SK-N-SH treated with all-trans-retinoic acid at 6 μM for 48 hours (cell line): ENCODE measurements at regions not wholly inside any gene's neighbourhood (a gene's known extent, or its start where the extent isn't known, plus 50 kb on each side); places are given as distances from the start of the nearest gene placed in this dataset.

Experiments used
- ATAC-seq: fragments of 200-7000 bp; cut with Tn5 transposase; 3 replicates; pipeline ENCODE4 v1.9.1; 2020; ENCODE audit warnings: mild to moderate bottlenecking, moderate library complexity
- ARNTL ChIP-seq: fragments of 450-650 bp; formaldehyde crosslinking; IDR thresholded peaks from 2 replicates; pipeline ENCODE4 v1.5.0; 2020; ENCODE audit warnings: low read depth, mild to moderate bottlenecking, moderate library complexity, borderline replicate concordance
- BACH2 ChIP-seq: fragments of 250-450 bp; sonication (Bioruptor Pico); IDR thresholded peaks from 2 replicates; pipeline ENCODE4 v1.9.0; 2021; ENCODE audit warnings: mild to moderate bottlenecking, borderline replicate concordance
- CREB5 ChIP-seq: fragments of 250-450 bp; sonication (Bioruptor Pico); IDR thresholded peaks from 2 replicates; pipeline ENCODE4 v1.5.1; 2020; ENCODE audit warnings: low read depth, mild to moderate bottlenecking, moderate library complexity
- ESRRG ChIP-seq: fragments of 250-450 bp; sonication (Bioruptor Pico); IDR thresholded peaks from 2 replicates; pipeline ENCODE4 v1.6.1; 2021; ENCODE audit warnings: mild to moderate bottlenecking
- ISL1 ChIP-seq: fragments of 250-450 bp; sonication (Bioruptor Pico); IDR thresholded peaks from 2 replicates; pipeline ENCODE4 v2.1.2; 2022; ENCODE audit warnings: mild to moderate bottlenecking, moderate library complexity
- OSR1 ChIP-seq: fragments of 250-450 bp; sonication (Bioruptor Pico); IDR thresholded peaks from 2 replicates; pipeline ENCODE4 v1.8.0; 2022; ENCODE audit warnings: moderate library complexity, mild to moderate bottlenecking, inconsistent platforms
- PPARA ChIP-seq: fragments of 250-450 bp; sonication (Bioruptor Pico); IDR thresholded peaks from 2 replicates; pipeline ENCODE4 v1.5.0; 2020; ENCODE audit warnings: mild to moderate bottlenecking, borderline replicate concordance
- RARB ChIP-seq: fragments of 250-450 bp; sonication (Bioruptor Pico); IDR thresholded peaks from 2 replicates; pipeline ENCODE4 v1.8.0; 2021; ENCODE audit warnings: mild to moderate bottlenecking, moderate library complexity
- SNAI2 ChIP-seq: fragments of 250-450 bp; sonication (Bioruptor Pico); IDR thresholded peaks from 2 replicates; pipeline ENCODE4 v1.5.0; 2020; ENCODE audit warnings: mild to moderate bottlenecking, moderate library complexity
- TCF4 ChIP-seq: fragments of 250-450 bp; sonication (Bioruptor Pico); IDR thresholded peaks from 2 replicates; pipeline ENCODE4 v1.8.0; 2021; ENCODE audit warnings: mild to moderate bottlenecking, moderate library complexity, borderline replicate concordance
- ZC3H10 ChIP-seq: fragments of 250-450 bp; sonication (Bioruptor Pico); IDR thresholded peaks from 2 replicates; pipeline ENCODE4 v1.5.1; 2021; ENCODE audit warnings: mild to moderate bottlenecking, moderate library complexity
- ZFP3 ChIP-seq: fragments of 250-450 bp; sonication (Bioruptor Pico); IDR thresholded peaks from 2 replicates; pipeline ENCODE4 v1.5.0; 2020; ENCODE audit warnings: mild to moderate bottlenecking, moderate library complexity
- ZFP30 ChIP-seq: fragments of 450-650 bp; formaldehyde crosslinking; IDR thresholded peaks from 2 replicates; pipeline ENCODE4 v1.5.0; 2022; ENCODE audit warnings: mild to moderate bottlenecking, moderate library complexity
- ZNF565 ChIP-seq: fragments of 450-650 bp; formaldehyde crosslinking; conservative IDR thresholded peaks from 2 replicates; pipeline ENCODE4 v1.5.0; 2020; ENCODE audit warnings: low read depth, mild to moderate bottlenecking, moderate library complexity
- TF ChIP-seq, protein P1 (sequence below): fragments of 250-450 bp; sonication (Bioruptor Pico); IDR thresholded peaks from 2 replicates; pipeline ENCODE4 v1.5.0; 2020; ENCODE audit warnings: mild to moderate bottlenecking, moderate library complexity
- TF ChIP-seq, protein P2 (sequence below): fragments of 250-450 bp; sonication (Bioruptor Pico); IDR thresholded peaks from 2 replicates; pipeline ENCODE4 v1.5.1; 2021; ENCODE audit warnings: mild to moderate bottlenecking, moderate library complexity
- TF ChIP-seq, protein P3 (sequence below): fragments of 250-450 bp; sonication (Bioruptor Pico); IDR thresholded peaks from 2 replicates; pipeline ENCODE4 v1.8.0; 2020; ENCODE audit warnings: mild to moderate bottlenecking, moderate library complexity, borderline replicate concordance

DNA sequence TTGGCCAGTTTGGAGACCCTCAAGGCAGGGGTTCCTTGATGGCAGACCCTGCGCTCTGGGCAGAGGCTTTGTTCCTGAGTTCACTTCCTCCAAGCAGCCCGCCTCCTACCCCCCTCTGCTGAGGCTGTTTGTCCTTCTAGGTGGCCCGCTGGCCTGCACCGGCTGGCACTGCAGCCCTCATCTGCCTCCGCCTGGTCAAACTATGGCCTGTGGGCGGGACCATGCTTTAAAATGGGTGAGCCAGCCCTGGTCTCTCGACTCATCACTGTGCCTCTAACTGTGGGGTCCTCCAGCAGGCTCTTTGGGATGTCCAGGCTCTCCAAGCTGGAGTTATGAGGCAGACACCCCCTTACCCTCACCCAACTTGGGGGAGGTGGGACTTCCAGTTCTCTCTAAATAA is 78.9 kb upstream of the SLC22A11 start (continued):
- TF ChIP-seq, protein P1, sequence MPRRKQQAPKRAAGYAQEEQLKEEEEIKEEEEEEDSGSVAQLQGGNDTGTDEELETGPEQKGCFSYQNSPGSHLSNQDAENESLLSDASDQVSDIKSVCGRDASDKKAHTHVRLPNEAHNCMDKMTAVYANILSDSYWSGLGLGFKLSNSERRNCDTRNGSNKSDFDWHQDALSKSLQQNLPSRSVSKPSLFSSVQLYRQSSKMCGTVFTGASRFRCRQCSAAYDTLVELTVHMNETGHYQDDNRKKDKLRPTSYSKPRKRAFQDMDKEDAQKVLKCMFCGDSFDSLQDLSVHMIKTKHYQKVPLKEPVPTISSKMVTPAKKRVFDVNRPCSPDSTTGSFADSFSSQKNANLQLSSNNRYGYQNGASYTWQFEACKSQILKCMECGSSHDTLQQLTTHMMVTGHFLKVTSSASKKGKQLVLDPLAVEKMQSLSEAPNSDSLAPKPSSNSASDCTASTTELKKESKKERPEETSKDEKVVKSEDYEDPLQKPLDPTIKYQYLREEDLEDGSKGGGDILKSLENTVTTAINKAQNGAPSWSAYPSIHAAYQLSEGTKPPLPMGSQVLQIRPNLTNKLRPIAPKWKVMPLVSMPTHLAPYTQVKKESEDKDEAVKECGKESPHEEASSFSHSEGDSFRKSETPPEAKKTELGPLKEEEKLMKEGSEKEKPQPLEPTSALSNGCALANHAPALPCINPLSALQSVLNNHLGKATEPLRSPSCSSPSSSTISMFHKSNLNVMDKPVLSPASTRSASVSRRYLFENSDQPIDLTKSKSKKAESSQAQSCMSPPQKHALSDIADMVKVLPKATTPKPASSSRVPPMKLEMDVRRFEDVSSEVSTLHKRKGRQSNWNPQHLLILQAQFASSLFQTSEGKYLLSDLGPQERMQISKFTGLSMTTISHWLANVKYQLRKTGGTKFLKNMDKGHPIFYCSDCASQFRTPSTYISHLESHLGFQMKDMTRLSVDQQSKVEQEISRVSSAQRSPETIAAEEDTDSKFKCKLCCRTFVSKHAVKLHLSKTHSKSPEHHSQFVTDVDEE (CRISPR knock-in tag): no peak
- no peak for TF ChIP-seq SNAI2
- no peak for TF ChIP-seq OSR1 (CRISPR knock-in tag)
- TF ChIP-seq ISL1: no peak

- no peak for ATAC-seq
- no peak for TF ChIP-seq ZC3H10 (CRISPR knock-in tag)
- TF ChIP-seq BACH2 (CRISPR knock-in tag): no peak
- TF ChIP-seq, all 23 proteins: peak for 0
These were observed 78.1 kb upstream of the SLC22A11 start for GRCh38 chr11:64477675-64478074.

DNA sequence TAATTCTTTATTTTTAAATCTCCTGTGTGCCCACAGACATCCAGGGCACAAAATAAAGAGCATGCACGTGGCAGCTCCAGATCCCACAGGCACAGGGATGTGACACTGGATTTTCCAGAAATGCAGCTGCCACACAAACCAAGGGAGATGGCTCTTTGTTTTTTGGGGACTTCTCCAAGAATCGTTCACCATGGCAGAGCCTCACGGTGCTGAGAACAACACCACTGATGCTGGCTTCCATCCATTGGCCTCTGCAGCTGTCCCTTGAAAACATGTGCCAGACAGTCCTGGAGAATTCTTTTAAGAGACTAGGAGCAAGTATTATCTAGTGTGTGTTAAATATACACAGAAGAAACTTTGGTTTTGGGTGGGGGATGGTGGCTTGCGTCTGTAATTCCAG is 73.2 kb upstream of the SLC22A11 start:
- no peak for ATAC-seq
- no peak for TF ChIP-seq SNAI2
- no peak for TF ChIP-seq PPARA
- TF ChIP-seq, protein P2, sequence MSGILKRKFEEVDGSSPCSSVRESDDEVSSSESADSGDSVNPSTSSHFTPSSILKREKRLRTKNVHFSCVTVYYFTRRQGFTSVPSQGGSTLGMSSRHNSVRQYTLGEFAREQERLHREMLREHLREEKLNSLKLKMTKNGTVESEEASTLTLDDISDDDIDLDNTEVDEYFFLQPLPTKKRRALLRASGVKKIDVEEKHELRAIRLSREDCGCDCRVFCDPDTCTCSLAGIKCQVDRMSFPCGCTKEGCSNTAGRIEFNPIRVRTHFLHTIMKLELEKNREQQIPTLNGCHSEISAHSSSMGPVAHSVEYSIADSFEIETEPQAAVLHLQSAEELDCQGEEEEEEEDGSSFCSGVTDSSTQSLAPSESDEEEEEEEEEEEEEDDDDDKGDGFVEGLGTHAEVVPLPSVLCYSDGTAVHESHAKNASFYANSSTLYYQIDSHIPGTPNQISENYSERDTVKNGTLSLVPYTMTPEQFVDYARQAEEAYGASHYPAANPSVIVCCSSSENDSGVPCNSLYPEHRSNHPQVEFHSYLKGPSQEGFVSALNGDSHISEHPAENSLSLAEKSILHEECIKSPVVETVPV (CRISPR knock-in tag): no peak
- TF ChIP-seq ISL1: no peak
- TF ChIP-seq ESRRG (CRISPR knock-in tag): no peak
- no peak for TF ChIP-seq ZFP30
- TF ChIP-seq ARNTL (CRISPR knock-in tag): no peak
- no peak for TF ChIP-seq ZNF565 (CRISPR knock-in tag)
- no peak for TF ChIP-seq ZFP3 (CRISPR knock-in tag)
- TF ChIP-seq ZC3H10 (CRISPR knock-in tag): no peak
- TF ChIP-seq TCF4 (CRISPR knock-in tag): no peak
- TF ChIP-seq OSR1 (CRISPR knock-in tag): no peak
- no peak for TF ChIP-seq RARB (CRISPR knock-in tag)

DNA sequence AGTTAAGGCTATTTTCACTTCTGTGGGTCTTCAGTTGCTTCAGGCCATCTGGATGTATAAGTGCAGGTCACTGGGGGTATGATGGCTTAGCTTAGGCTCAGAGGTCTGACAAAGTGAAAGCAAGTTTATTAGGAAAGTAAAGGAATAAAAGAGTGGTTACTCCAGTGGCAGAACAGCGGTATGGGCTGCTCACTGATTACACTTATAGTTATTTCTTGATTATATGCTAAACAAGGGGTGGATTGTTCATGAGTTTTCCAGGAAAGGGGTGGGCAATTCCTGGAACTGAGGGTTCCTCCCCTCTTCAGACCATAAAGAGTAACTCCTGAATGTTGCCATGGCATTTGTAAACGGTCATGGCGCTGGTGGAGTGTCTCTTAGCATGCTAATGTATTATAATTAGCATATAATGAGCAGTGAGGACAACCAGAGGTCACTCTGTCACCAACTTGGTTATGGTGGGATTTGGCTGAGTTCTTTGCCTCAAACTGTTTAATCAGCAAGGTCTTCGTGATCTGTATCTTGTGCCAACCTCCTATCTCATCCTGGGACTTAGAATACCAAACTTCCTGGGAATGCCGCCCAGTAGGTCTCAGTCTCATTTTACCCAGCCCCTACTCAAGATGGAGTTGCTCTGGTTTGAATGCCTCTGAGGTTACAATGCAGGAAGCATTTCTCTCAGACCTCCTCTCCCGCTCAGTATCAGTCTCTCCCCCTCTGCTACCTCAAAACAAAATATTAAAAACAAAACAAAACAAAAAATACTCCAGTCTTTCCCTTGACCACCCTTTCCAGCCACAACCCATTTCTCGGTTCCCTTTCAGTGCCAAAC is 71.3 kb upstream of the SLC22A11 start:
- no peak for TF ChIP-seq CREB5 (CRISPR knock-in tag)
- no peak for ATAC-seq

DNA sequence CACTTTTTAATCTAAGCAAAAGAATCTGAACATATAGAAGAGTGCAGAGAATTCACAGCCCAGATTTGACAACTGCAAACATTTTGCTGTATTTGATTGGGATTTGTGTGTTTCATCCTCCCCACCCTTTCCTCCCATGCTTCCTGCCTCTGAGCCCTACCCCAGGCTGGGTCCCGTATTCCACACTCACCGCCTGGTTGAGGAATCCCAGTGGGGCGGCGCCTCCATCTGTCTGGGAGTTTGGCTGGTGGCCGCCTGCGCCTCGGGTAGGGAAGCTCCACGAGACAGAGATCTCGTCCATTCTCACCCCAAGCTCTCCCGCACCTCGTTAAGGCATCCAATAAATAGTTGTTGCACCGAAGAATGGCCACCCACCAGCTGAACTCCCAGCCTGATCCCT is 70.7 kb upstream of the SLC22A11 start:
- ATAC-seq: no peak
- TF ChIP-seq SNAI2 (no peak), RARB (CRISPR knock-in tag) (no peak), ZFP30 (no peak), BACH2 (CRISPR knock-in tag) (no peak), ARNTL (CRISPR knock-in tag) (no peak), CREB5 (CRISPR knock-in tag) (no peak), ESRRG (CRISPR knock-in tag) (no peak), TCF4 (CRISPR knock-in tag) (no peak)
- TF ChIP-seq, protein P1 (CRISPR knock-in tag): no peak
- TF ChIP-seq, protein P3, sequence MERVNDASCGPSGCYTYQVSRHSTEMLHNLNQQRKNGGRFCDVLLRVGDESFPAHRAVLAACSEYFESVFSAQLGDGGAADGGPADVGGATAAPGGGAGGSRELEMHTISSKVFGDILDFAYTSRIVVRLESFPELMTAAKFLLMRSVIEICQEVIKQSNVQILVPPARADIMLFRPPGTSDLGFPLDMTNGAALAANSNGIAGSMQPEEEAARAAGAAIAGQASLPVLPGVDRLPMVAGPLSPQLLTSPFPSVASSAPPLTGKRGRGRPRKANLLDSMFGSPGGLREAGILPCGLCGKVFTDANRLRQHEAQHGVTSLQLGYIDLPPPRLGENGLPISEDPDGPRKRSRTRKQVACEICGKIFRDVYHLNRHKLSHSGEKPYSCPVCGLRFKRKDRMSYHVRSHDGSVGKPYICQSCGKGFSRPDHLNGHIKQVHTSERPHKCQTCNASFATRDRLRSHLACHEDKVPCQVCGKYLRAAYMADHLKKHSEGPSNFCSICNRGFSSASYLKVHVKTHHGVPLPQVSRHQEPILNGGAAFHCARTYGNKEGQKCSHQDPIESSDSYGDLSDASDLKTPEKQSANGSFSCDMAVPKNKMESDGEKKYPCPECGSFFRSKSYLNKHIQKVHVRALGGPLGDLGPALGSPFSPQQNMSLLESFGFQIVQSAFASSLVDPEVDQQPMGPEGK (CRISPR knock-in tag): no peak
